ENCODE measurements at regions not wholly inside any gene's neighbourhood (a gene's known extent, or its start where the extent isn't known, plus 50 kb on each side); places are given as distances from the start of the nearest gene placed in this dataset.

- no peaks in the 10 kb centered on the region for H3K4me1 ChIP-seq (ENCODE audit: control insufficient read depth, insufficient read depth, low read length)
- no peaks in the 10 kb centered on the region for H3K36me3 ChIP-seq (ENCODE audit: control insufficient read depth, insufficient read depth, low read length)
- H3K9me3 ChIP-seq (ENCODE audit: control insufficient read depth, insufficient read depth, low read depth, low read length) = no peaks in the 10 kb centered on the region
- no peak overlapping the region for H3K4me3 ChIP-seq (ENCODE audit: low read depth, low read length)
- no peak overlapping the region for H3K9ac ChIP-seq (ENCODE audit: low read length)
- H3K27me3 ChIP-seq (ENCODE audit: control insufficient read depth, insufficient read depth, low read length) = no peaks in the 10 kb centered on the region
- H3K27ac ChIP-seq (ENCODE audit: low read depth, low read length) = no peak overlapping the region
Observed at GRCh38 chr6:95204178-95204577, 373.2 kb upstream of the MANEA start.

GRCh38 chr6:95208621-95209020, 368.7 kb upstream of the MANEA start:
- no peak overlapping the region for H3K4me3 ChIP-seq (ENCODE audit: low read depth, low read length)
- no peak overlapping the region for H3K9ac ChIP-seq (ENCODE audit: low read length)
- H3K27ac ChIP-seq (ENCODE audit: low read depth, low read length) = no peak overlapping the region

GRCh38 chr6:95209074-95209473, 368.3 kb upstream of the MANEA start:
- no peaks in the 10 kb centered on the region for H3K36me3 ChIP-seq (ENCODE audit: control insufficient read depth, insufficient read depth, low read length)
- H3K9me3 ChIP-seq (ENCODE audit: control insufficient read depth, insufficient read depth, low read depth, low read length) = no peaks in the 10 kb centered on the region
- no peaks in the 10 kb centered on the region for H3K4me1 ChIP-seq (ENCODE audit: control insufficient read depth, insufficient read depth, low read length)
- H3K27ac ChIP-seq (ENCODE audit: low read depth, low read length) = no peak overlapping the region
- H3K27me3 ChIP-seq (ENCODE audit: control insufficient read depth, insufficient read depth, low read length) = no peaks in the 10 kb centered on the region
- no peak overlapping the region for H3K9ac ChIP-seq (ENCODE audit: low read length)
- no peak overlapping the region for H3K4me3 ChIP-seq (ENCODE audit: low read depth, low read length)

More at GRCh38 chr6:95208621-95209020, 368.7 kb upstream of the MANEA start:
- no peaks in the 10 kb centered on the region for H3K27me3 ChIP-seq (ENCODE audit: control insufficient read depth, insufficient read depth, low read length)
- no peaks in the 10 kb centered on the region for H3K9me3 ChIP-seq (ENCODE audit: control insufficient read depth, insufficient read depth, low read depth, low read length)
- no peaks in the 10 kb centered on the region for H3K4me1 ChIP-seq (ENCODE audit: control insufficient read depth, insufficient read depth, low read length)
- no peaks in the 10 kb centered on the region for H3K36me3 ChIP-seq (ENCODE audit: control insufficient read depth, insufficient read depth, low read length)

GRCh38 chr6:95216555-95216954, 360.8 kb upstream of the MANEA start:
- Histone ChIP-seq H3K4me3 (ENCODE audit: low read depth, low read length) (no peak overlapping the region), H3K9ac (ENCODE audit: low read length) (no peak overlapping the region), H3K27me3 (ENCODE audit: control insufficient read depth, insufficient read depth, low read length) (no peaks in the 10 kb centered on the region), H3K27ac (ENCODE audit: low read depth, low read length) (no peak overlapping the region), H3K9me3 (ENCODE audit: control insufficient read depth, insufficient read depth, low read depth, low read length) (no peaks in the 10 kb centered on the region), H3K4me1 (ENCODE audit: control insufficient read depth, insufficient read depth, low read length) (no peaks in the 10 kb centered on the region), H3K36me3 (ENCODE audit: control insufficient read depth, insufficient read depth, low read length) (no peaks in the 10 kb centered on the region)

GRCh38 chr6:95227351-95227750, 350.0 kb upstream of the MANEA start:
- H3K9me3 ChIP-seq (ENCODE audit: control insufficient read depth, insufficient read depth, low read depth, low read length) = no peaks in the 10 kb centered on the region
- H3K4me3 ChIP-seq (ENCODE audit: low read depth, low read length) = no peak overlapping the region

GRCh38 chr6:95228636-95229035, 348.7 kb upstream of the MANEA start:
- Histone ChIP-seq H3K4me1 (ENCODE audit: control insufficient read depth, insufficient read depth, low read length) (peaks cover 13% of the 10 kb centered on the region; the same call in 1 of the 2 replicates), H3K9ac (ENCODE audit: low read length) (no peak overlapping the region), H3K4me3 (ENCODE audit: low read depth, low read length) (peak overlapping the region; percentile 2; the same call in 1 of the 2 replicates), H3K36me3 (ENCODE audit: control insufficient read depth, insufficient read depth, low read length) (no peaks in the 10 kb centered on the region), H3K9me3 (ENCODE audit: control insufficient read depth, insufficient read depth, low read depth, low read length) (no peaks in the 10 kb centered on the region), H3K27me3 (ENCODE audit: control insufficient read depth, insufficient read depth, low read length) (peaks cover 33% of the 10 kb centered on the region; the same call in 1 of the 2 replicates), H3K27ac (ENCODE audit: low read depth, low read length) (no peak overlapping the region)

More at GRCh38 chr6:95227351-95227750, 350.0 kb upstream of the MANEA start:
- H3K9ac ChIP-seq (ENCODE audit: low read length) = no peak overlapping the region
- no peak overlapping the region for H3K27ac ChIP-seq (ENCODE audit: low read depth, low read length)
- H3K36me3 ChIP-seq (ENCODE audit: control insufficient read depth, insufficient read depth, low read length) = no peaks in the 10 kb centered on the region
- peaks cover 13% of the 10 kb centered on the region; the same call in 1 of the 2 replicates for H3K4me1 ChIP-seq (ENCODE audit: control insufficient read depth, insufficient read depth, low read length)
- peaks cover 33% of the 10 kb centered on the region; the same call in 1 of the 2 replicates for H3K27me3 ChIP-seq (ENCODE audit: control insufficient read depth, insufficient read depth, low read length)

- H3K4me1 ChIP-seq (ENCODE audit: control insufficient read depth, insufficient read depth, low read length) = peaks cover 13% of the 10 kb centered on the region; the same call in 1 of the 2 replicates
- no peaks in the 10 kb centered on the region for H3K9me3 ChIP-seq (ENCODE audit: control insufficient read depth, insufficient read depth, low read depth, low read length)
- H3K27me3 ChIP-seq (ENCODE audit: control insufficient read depth, insufficient read depth, low read length) = peaks cover 33% of the 10 kb centered on the region; the same call in 1 of the 2 replicates
- no peak overlapping the region for H3K4me3 ChIP-seq (ENCODE audit: low read depth, low read length)
- no peak overlapping the region for H3K27ac ChIP-seq (ENCODE audit: low read depth, low read length)
- no peaks in the 10 kb centered on the region for H3K36me3 ChIP-seq (ENCODE audit: control insufficient read depth, insufficient read depth, low read length)
- H3K9ac ChIP-seq (ENCODE audit: low read length) = no peak overlapping the region
Observed at GRCh38 chr6:95230071-95230740, 347.1 kb upstream of the MANEA start.

- Histone ChIP-seq H3K9ac (ENCODE audit: low read length) (no peak overlapping the region), H3K4me1 (ENCODE audit: control insufficient read depth, insufficient read depth, low read length) (peaks cover 13% of the 10 kb centered on the region; the same call in 1 of the 2 replicates), H3K36me3 (ENCODE audit: control insufficient read depth, insufficient read depth, low read length) (no peaks in the 10 kb centered on the region), H3K27me3 (ENCODE audit: control insufficient read depth, insufficient read depth, low read length) (peaks cover 33% of the 10 kb centered on the region; the same call in 1 of the 2 replicates), H3K9me3 (ENCODE audit: control insufficient read depth, insufficient read depth, low read depth, low read length) (no peaks in the 10 kb centered on the region), H3K4me3 (ENCODE audit: low read depth, low read length) (no peak overlapping the region), H3K27ac (ENCODE audit: low read depth, low read length) (no peak overlapping the region)
Observed at GRCh38 chr6:95231416-95231815, 345.9 kb upstream of the MANEA start.

- Histone ChIP-seq H3K36me3 (ENCODE audit: control insufficient read depth, insufficient read depth, low read length) (no peaks in the 10 kb centered on the region), H3K27me3 (ENCODE audit: control insufficient read depth, insufficient read depth, low read length) (peaks cover 27% of the 10 kb centered on the region; the same call in 1 of the 2 replicates), H3K4me1 (ENCODE audit: control insufficient read depth, insufficient read depth, low read length) (peaks cover 10% of the 10 kb centered on the region; the same call in 1 of the 2 replicates), H3K27ac (ENCODE audit: low read depth, low read length) (no peak overlapping the region), H3K4me3 (ENCODE audit: low read depth, low read length) (no peak overlapping the region), H3K9me3 (ENCODE audit: control insufficient read depth, insufficient read depth, low read depth, low read length) (no peaks in the 10 kb centered on the region), H3K9ac (ENCODE audit: low read length) (no peak overlapping the region)
Observed at GRCh38 chr6:95232446-95232845, 344.9 kb upstream of the MANEA start.

GRCh38 chr6:95233879-95234278, 343.5 kb upstream of the MANEA start:
- Histone ChIP-seq H3K4me1 (ENCODE audit: control insufficient read depth, insufficient read depth, low read length) (peaks cover 3% of the 10 kb centered on the region; the same call in 1 of the 2 replicates), H3K27ac (ENCODE audit: low read depth, low read length) (no peak overlapping the region), H3K9me3 (ENCODE audit: control insufficient read depth, insufficient read depth, low read depth, low read length) (no peaks in the 10 kb centered on the region), H3K27me3 (ENCODE audit: control insufficient read depth, insufficient read depth, low read length) (peaks cover 17% of the 10 kb centered on the region; the same call in 1 of the 2 replicates), H3K9ac (ENCODE audit: low read length) (no peak overlapping the region), H3K4me3 (ENCODE audit: low read depth, low read length) (no peak overlapping the region), H3K36me3 (ENCODE audit: control insufficient read depth, insufficient read depth, low read length) (no peaks in the 10 kb centered on the region)

- no peaks in the 10 kb centered on the region for H3K9me3 ChIP-seq (ENCODE audit: control insufficient read depth, insufficient read depth, low read depth, low read length)
- no peak overlapping the region for H3K4me3 ChIP-seq (ENCODE audit: low read depth, low read length)
- peaks cover 9% of the 10 kb centered on the region for H3K4me1 ChIP-seq (ENCODE audit: control insufficient read depth, insufficient read depth, low read length)
- H3K36me3 ChIP-seq (ENCODE audit: control insufficient read depth, insufficient read depth, low read length) = no peaks in the 10 kb centered on the region
- no peak overlapping the region for H3K27ac ChIP-seq (ENCODE audit: low read depth, low read length)
- no peaks in the 10 kb centered on the region for H3K27me3 ChIP-seq (ENCODE audit: control insufficient read depth, insufficient read depth, low read length)
- no peak overlapping the region for H3K9ac ChIP-seq (ENCODE audit: low read length)
Observed at GRCh38 chr6:95240514-95240913, 336.8 kb upstream of the MANEA start.
